HCT116 (cell line): ENCODE measurements at regions not wholly inside any gene's neighbourhood (a gene's known extent, or its start where the extent isn't known, plus 50 kb on each side); places are given as distances from the start of the nearest gene placed in this dataset.

Source experiments
- CTCF ChIP-seq, 3 experiments: fragments of 200-600 bp in 1 of 3; sonication (generic) in 1 of 3; IDR thresholded peaks in 2 of 3; conservative IDR thresholded peaks in 1 of 3; 2 replicates each; pipeline ENCODE4 v1.5.1; 2012 to 2017; ENCODE audit warnings: low read depth in 2 of 3, low read length in 2 of 3, antibody characterized with exemption in 1 of 3, borderline replicate concordance in 1 of 3, control low read depth in 1 of 3, mild to moderate bottlenecking in 1 of 3, mixed read lengths in 1 of 3, mixed run types in 1 of 3, moderate library complexity in 1 of 3; ENCODE audit not compliant: insufficient read depth in 1 of 3
- ELF1 ChIP-seq: IDR thresholded peaks from 2 replicates; pipeline ENCODE4 v1.6.1; 2012; ENCODE audit warnings: low read depth, borderline replicate concordance
- EZH2 ChIP-seq: fragments of 200-600 bp; sonication (generic); IDR thresholded peaks from 2 replicates; pipeline ENCODE4 v1.6.1; 2017; ENCODE audit warnings: antibody characterized with exemption, mixed run types
- EZH2phosphoT487 ChIP-seq: fragments of 200-600 bp; IDR thresholded peaks from 2 replicates; pipeline ENCODE4 v1.6.1; 2018; ENCODE audit warnings: antibody characterized with exemption, borderline replicate concordance
- FOSL1 ChIP-seq: IDR thresholded peaks from 2 replicates; pipeline ENCODE4 v1.6.1; 2012; ENCODE audit warnings: low read depth
- JUND ChIP-seq: IDR thresholded peaks from 2 replicates; pipeline ENCODE4 v1.6.1; 2012
- POLR2A ChIP-seq: IDR thresholded peaks from 2 replicates; pipeline ENCODE4 v1.7.0; 2011; ENCODE audit warnings: borderline replicate concordance; ENCODE audit not compliant: insufficient read depth, insufficient read length; ENCODE audit errors: extremely low read depth
- POLR2AphosphoS5 ChIP-seq: IDR thresholded peaks from 2 replicates; pipeline ENCODE4 v1.6.1; 2011; ENCODE audit warnings: mild to moderate bottlenecking, low read depth, low read length, moderate library complexity
- RAD21 ChIP-seq: IDR thresholded peaks from 2 replicates; pipeline ENCODE4 v1.6.1; 2012; ENCODE audit warnings: low read depth, mild to moderate bottlenecking
- TCF7L2 ChIP-seq: IDR thresholded peaks from 2 replicates; pipeline ENCODE4 v1.7.0; 2011; ENCODE audit warnings: borderline replicate concordance, inconsistent platforms; ENCODE audit not compliant: insufficient read depth, insufficient read length; ENCODE audit errors: extremely low read depth
- ZNF274 ChIP-seq: fragments of 200-500 bp; sonication (Bioruptor generic); IDR thresholded peaks from 2 replicates; pipeline ENCODE4 v1.6.1; 2014; ENCODE audit warnings: mild to moderate bottlenecking, low read depth, low read length, inconsistent platforms
- TF ChIP-seq, protein P1 (sequence below): IDR thresholded peaks from 2 replicates; pipeline ENCODE4 v1.6.1; 2012; ENCODE audit warnings: low read depth
- TF ChIP-seq, protein P2 (sequence below): IDR thresholded peaks from 2 replicates; pipeline ENCODE4 v1.6.1; 2012

- TF ChIP-seq, protein P1, sequence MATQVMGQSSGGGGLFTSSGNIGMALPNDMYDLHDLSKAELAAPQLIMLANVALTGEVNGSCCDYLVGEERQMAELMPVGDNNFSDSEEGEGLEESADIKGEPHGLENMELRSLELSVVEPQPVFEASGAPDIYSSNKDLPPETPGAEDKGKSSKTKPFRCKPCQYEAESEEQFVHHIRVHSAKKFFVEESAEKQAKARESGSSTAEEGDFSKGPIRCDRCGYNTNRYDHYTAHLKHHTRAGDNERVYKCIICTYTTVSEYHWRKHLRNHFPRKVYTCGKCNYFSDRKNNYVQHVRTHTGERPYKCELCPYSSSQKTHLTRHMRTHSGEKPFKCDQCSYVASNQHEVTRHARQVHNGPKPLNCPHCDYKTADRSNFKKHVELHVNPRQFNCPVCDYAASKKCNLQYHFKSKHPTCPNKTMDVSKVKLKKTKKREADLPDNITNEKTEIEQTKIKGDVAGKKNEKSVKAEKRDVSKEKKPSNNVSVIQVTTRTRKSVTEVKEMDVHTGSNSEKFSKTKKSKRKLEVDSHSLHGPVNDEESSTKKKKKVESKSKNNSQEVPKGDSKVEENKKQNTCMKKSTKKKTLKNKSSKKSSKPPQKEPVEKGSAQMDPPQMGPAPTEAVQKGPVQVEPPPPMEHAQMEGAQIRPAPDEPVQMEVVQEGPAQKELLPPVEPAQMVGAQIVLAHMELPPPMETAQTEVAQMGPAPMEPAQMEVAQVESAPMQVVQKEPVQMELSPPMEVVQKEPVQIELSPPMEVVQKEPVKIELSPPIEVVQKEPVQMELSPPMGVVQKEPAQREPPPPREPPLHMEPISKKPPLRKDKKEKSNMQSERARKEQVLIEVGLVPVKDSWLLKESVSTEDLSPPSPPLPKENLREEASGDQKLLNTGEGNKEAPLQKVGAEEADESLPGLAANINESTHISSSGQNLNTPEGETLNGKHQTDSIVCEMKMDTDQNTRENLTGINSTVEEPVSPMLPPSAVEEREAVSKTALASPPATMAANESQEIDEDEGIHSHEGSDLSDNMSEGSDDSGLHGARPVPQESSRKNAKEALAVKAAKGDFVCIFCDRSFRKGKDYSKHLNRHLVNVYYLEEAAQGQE, result no peak
- TF ChIP-seq POLR2A (no peak), CTCF (IDR thresholded peaks at IDR 0.05 in 2 of 3, conservative IDR thresholded peaks at IDR 0.05 in 1 of 3; ENCODE audit: borderline replicate concordance in 1 of 3, insufficient read depth in 1 of 3, low read depth in 2 of 3, low read length in 2 of 3) (no peak), TCF7L2 (no peak), ELF1 (no peak), EZH2phosphoT487 (no peak), ZNF274 (no peak), POLR2AphosphoS5 (no peak), EZH2 (no peak), JUND (no peak), FOSL1 (no peak), RAD21 (no peak)
- TF ChIP-seq, protein P2, sequence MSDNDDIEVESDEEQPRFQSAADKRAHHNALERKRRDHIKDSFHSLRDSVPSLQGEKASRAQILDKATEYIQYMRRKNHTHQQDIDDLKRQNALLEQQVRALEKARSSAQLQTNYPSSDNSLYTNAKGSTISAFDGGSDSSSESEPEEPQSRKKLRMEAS, result no peak
These were observed 176.4 kb upstream of the PROK2 start for GRCh38 chr3:71961378-71961777.
